ENCODE measurements at regions not wholly inside any gene's neighbourhood (a gene's known extent, or its start where the extent isn't known, plus 50 kb on each side); places are given as distances from the start of the nearest gene placed in this dataset.

DNA sequence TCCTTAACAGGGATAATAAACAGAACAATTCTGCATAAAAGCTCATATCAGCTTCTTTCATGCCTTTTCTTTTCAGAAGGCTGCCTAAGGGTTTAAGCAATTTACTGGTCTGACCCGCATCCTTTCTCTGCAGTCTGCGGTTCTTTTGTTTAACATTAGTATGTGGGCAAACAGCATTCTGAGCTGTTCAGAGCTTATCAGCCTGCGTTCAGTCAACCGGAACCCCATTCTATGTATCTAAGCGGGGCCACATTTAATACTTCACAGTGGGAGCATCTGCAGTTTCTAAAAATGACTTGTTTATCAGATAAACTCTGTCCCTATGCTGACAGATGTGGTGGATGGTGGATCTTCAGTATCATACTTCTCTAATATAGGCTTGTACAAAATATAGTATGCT lies 758.9 kb upstream of the MMS22L start:
- Histone ChIP-seq H3K4me1 (ENCODE audit: control insufficient read depth in 1 of 2, low read depth in 2 of 2) (no peaks in the 10 kb centered on the region), H3K4me3 (no peak overlapping the region), H3K27me3 (replicated peaks; ENCODE audit: insufficient read depth) (no peaks in the 10 kb centered on the region), H3K27ac (no peak overlapping the region), H3K9me3 (no peaks in the 10 kb centered on the region), H3K36me3 (no peaks in the 10 kb centered on the region)
- TF ChIP-seq CTCF (IDR thresholded peaks at IDR 0.05), result no peak
- ATAC-seq (ENCODE audit: insufficient number of reproducible peaks, low FRiP score, low read depth), result no peak
- no peak for DNase-seq (ENCODE audit: low spot score)

GRCh38 chr6:98044151-98044561 lies 761.1 kb upstream of the MMS22L start:
- no peak for TF ChIP-seq CTCF (IDR thresholded peaks at IDR 0.05)
- Histone ChIP-seq H3K9me3 (no peaks in the 10 kb centered on the region), H3K4me1 (ENCODE audit: control insufficient read depth in 1 of 2, low read depth in 2 of 2) (no peaks in the 10 kb centered on the region), H3K27ac (no peak overlapping the region), H3K36me3 (no peaks in the 10 kb centered on the region), H3K27me3 (replicated peaks; ENCODE audit: insufficient read depth) (no peaks in the 10 kb centered on the region), H3K4me3 (no peak overlapping the region)
- DNase-seq (ENCODE audit: low spot score), result no peak
- no peak for ATAC-seq (ENCODE audit: insufficient number of reproducible peaks, low FRiP score, low read depth)

DNA sequence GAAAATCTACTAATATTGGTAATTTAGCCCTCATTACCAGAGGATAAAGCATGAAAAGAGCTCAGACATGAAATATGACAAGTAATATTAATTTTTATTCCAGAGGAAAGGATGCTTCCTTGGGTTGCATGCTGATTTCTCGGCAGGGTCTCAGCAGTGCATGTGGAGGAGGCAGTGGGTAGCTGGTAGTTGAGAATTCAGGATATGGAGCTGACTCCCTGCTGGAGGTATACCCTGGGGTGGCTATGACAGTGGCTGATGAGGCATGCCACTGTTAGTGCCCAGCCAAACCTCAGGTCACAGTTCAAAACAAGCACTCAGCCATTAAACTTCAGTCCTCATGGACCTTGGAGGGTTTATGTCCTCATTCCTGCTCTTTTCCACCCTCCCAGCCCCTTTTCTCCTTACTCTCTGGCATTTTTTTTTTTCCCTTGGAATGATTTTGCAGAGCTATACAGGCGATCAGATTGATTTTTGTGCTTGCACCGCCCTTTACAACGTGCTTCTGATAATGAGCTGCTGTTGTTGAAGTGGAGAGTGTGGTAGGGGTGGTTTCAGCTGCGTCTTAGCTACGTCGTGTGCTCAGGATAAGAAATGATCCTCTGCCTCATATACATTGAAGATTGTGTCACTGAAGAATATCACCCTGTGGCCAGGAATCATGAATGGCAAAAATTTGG lies 761.9 kb upstream of the MMS22L start:
- Histone ChIP-seq H3K36me3 (no peaks in the 10 kb centered on the region), H3K4me3 (no peak overlapping the region), H3K4me1 (ENCODE audit: control insufficient read depth in 1 of 2, low read depth in 2 of 2) (no peaks in the 10 kb centered on the region), H3K9me3 (no peaks in the 10 kb centered on the region), H3K27me3 (replicated peaks; ENCODE audit: insufficient read depth) (no peaks in the 10 kb centered on the region), H3K27ac (no peak overlapping the region)
- no peak for TF ChIP-seq CTCF (IDR thresholded peaks at IDR 0.05)
- ATAC-seq (ENCODE audit: insufficient number of reproducible peaks, low FRiP score, low read depth) (no peak), DNase-seq (ENCODE audit: low spot score) (no peak)

- no peaks in the 10 kb centered on the region for H3K9me3 ChIP-seq
- no peak overlapping the region for H3K4me3 ChIP-seq
- TF ChIP-seq CTCF (IDR thresholded peaks at IDR 0.05), result no peak
- DNase-seq (ENCODE audit: low spot score) (no peak), ATAC-seq (ENCODE audit: insufficient number of reproducible peaks, low FRiP score, low read depth) (no peak)
- no peaks in the 10 kb centered on the region for H3K36me3 ChIP-seq
- no peak overlapping the region for H3K27ac ChIP-seq
- no peaks in the 10 kb centered on the region for H3K27me3 ChIP-seq (replicated peaks; ENCODE audit: insufficient read depth)
- H3K4me1 ChIP-seq (ENCODE audit: control insufficient read depth in 1 of 2, low read depth in 2 of 2), result no peaks in the 10 kb centered on the region
These were observed 764.1 kb upstream of the MMS22L start for GRCh38 chr6:98047164-98047563.

GRCh38 chr6:98047871-98048270 lies 764.9 kb upstream of the MMS22L start:
- H3K4me3 ChIP-seq, result no peak overlapping the region
- TF ChIP-seq CTCF (IDR thresholded peaks at IDR 0.05), result no peak
- H3K27ac ChIP-seq, result no peak overlapping the region
- H3K9me3 ChIP-seq, result no peaks in the 10 kb centered on the region
- no peaks in the 10 kb centered on the region for H3K4me1 ChIP-seq (ENCODE audit: control insufficient read depth in 1 of 2, low read depth in 2 of 2)
- ATAC-seq (ENCODE audit: insufficient number of reproducible peaks, low FRiP score, low read depth) (no peak), DNase-seq (ENCODE audit: low spot score) (no peak)
- no peaks in the 10 kb centered on the region for H3K27me3 ChIP-seq (replicated peaks; ENCODE audit: insufficient read depth)
- H3K36me3 ChIP-seq, result no peaks in the 10 kb centered on the region
